ENCODE measurements at regions not wholly inside any gene's neighbourhood (a gene's known extent, or its start where the extent isn't known, plus 50 kb on each side); places are given as distances from the start of the nearest gene placed in this dataset.

DNA sequence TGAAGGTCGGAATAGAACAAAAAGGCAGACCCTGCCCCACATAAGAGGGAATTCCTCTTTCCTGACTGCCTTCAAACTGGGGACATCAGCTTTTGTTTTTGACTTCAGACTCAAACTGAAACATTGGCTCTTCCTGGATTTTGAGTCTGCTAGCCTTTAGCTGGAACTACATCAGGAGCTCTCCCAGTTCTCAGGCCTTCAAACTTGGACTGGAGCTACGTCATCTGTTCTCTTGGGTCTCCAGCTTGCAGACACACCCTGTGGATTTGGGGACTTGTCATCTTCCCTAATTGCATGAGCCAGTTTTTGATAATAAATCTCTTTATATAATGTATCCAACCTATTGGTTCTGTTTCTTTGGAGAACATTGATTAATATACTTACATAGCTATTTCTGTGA is 798.1 kb downstream of the TBL1XR1 start:
- Histone ChIP-seq H3K4me3 (ENCODE audit: low read depth in 1 of 2, low read length in 2 of 2) (no peak overlapping the region), H3K27ac (ENCODE audit: low read depth, low read length) (no peak overlapping the region), H3K4me1 (ENCODE audit: control insufficient read depth in 1 of 2, insufficient read depth in 2 of 2, low read length in 2 of 2) (no peaks in the 10 kb centered on the region), H3K27me3 (ENCODE audit: control insufficient read depth in 1 of 2, insufficient read depth in 2 of 2, low read length in 2 of 2) (no peaks in the 10 kb centered on the region), H3K36me3 (ENCODE audit: control insufficient read depth in 1 of 2, insufficient read depth in 2 of 2, low read length in 2 of 2) (no peaks in the 10 kb centered on the region), H3K9me3 (ENCODE audit: control insufficient read depth in 1 of 2, low read length in 2 of 2) (no peaks in the 10 kb centered on the region), H3K9ac (ENCODE audit: low read depth in 1 of 2, low read length in 2 of 2) (no peak overlapping the region)

DNA sequence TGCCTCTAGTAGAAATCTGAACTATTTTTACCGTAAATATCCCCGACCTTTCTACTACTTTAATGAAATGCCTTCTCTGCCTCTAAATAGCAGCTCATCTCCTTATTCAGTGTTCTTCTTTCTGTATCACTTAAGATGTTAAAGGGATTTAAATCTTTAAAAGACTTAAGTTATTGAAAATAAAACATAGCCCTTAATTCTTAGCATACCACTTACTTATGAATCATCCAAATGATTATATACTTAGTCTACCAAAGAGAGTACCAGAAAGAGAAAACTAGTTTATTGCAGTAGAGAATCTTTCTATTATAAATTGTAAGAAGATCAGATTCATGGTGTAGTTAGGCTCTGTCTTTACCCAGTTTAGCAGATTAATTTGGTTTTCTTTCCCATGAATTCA is 802.0 kb downstream of the TBL1XR1 start:
- Histone ChIP-seq H3K9ac (ENCODE audit: low read depth in 1 of 2, low read length in 2 of 2) (no peak overlapping the region), H3K36me3 (ENCODE audit: control insufficient read depth in 1 of 2, insufficient read depth in 2 of 2, low read length in 2 of 2) (no peaks in the 10 kb centered on the region), H3K27ac (ENCODE audit: low read depth, low read length) (no peak overlapping the region), H3K9me3 (ENCODE audit: control insufficient read depth in 1 of 2, low read length in 2 of 2) (no peaks in the 10 kb centered on the region), H3K4me3 (ENCODE audit: low read depth in 1 of 2, low read length in 2 of 2) (no peak overlapping the region), H3K4me1 (ENCODE audit: control insufficient read depth in 1 of 2, insufficient read depth in 2 of 2, low read length in 2 of 2) (no peaks in the 10 kb centered on the region), H3K27me3 (ENCODE audit: control insufficient read depth in 1 of 2, insufficient read depth in 2 of 2, low read length in 2 of 2) (no peaks in the 10 kb centered on the region)

DNA sequence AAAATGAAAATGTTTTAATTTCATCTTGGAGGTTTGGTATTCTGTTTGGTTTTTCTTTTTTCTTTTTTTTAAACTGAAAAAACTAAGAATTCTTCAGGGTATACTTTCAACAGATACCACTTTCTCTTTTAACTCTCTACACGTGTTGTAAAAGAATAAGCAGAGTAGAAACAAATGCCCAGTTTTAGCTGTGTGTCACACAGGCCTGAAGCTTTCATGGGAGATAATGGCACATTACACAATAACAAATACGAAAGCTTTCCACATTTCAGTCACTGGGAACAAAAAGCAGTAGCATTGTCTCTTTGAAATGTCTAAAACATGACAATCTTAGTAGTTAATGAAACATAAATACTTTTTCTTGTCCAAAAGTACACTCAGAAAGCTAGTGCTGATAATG is 818.5 kb downstream of the TBL1XR1 start:
- H3K27me3 ChIP-seq (ENCODE audit: control insufficient read depth in 1 of 2, insufficient read depth in 2 of 2, low read length in 2 of 2): no peaks in the 10 kb centered on the region
- no peak overlapping the region for H3K4me3 ChIP-seq (ENCODE audit: low read depth in 1 of 2, low read length in 2 of 2)

DNA sequence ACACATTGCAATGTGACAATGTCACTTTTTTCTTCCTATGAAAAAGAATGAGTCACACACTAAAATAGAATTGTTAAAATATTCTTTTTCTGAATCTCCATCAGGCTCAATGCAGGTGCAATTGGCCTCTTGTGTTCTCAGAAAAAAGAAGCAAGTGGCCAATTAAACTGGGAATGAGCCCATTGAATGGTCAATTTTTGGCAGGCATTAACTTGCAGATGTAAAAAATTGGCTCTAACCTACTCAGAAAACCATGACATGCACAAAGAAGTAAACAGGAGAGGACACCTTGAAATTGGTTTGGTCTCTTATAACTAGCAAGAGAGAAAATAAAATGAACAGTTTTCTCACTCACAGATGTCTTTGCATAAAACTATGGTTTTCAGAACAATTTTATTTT is 820.8 kb downstream of the TBL1XR1 start:
- H3K36me3 ChIP-seq (ENCODE audit: control insufficient read depth in 1 of 2, insufficient read depth in 2 of 2, low read length in 2 of 2): no peaks in the 10 kb centered on the region
- H3K27ac ChIP-seq (ENCODE audit: low read depth, low read length): no peak overlapping the region

More for the DNA sequence above, 818.5 kb downstream of the TBL1XR1 start:
- H3K4me1 ChIP-seq (ENCODE audit: control insufficient read depth in 1 of 2, insufficient read depth in 2 of 2, low read length in 2 of 2): no peaks in the 10 kb centered on the region
- no peak overlapping the region for H3K9ac ChIP-seq (ENCODE audit: low read depth in 1 of 2, low read length in 2 of 2)
- no peaks in the 10 kb centered on the region for H3K9me3 ChIP-seq (ENCODE audit: control insufficient read depth in 1 of 2, low read length in 2 of 2)
- H3K36me3 ChIP-seq (ENCODE audit: control insufficient read depth in 1 of 2, insufficient read depth in 2 of 2, low read length in 2 of 2): no peaks in the 10 kb centered on the region
- no peak overlapping the region for H3K27ac ChIP-seq (ENCODE audit: low read depth, low read length)

DNA sequence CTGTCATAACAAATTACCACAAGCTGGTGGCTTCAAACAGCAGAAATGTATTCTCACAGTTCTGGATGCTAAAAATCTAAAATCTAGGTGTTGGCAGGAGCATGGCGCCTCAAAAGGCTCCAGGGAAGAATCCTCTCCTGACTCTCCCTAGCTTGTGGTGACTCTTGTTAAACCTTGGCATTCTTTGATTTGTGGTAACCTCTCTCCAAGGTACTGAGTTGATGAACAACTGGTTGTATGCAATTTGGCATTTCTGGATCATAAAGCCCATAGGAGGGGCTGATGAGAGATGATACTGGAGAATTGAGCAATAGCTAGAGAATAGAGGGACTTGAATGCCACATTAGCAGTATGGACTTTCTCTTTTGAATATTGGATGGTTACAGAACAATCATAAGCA is 821.8 kb downstream of the TBL1XR1 start:
- H3K27me3 ChIP-seq (ENCODE audit: control insufficient read depth in 1 of 2, insufficient read depth in 2 of 2, low read length in 2 of 2): no peaks in the 10 kb centered on the region

More for the DNA sequence above, 820.8 kb downstream of the TBL1XR1 start:
- Histone ChIP-seq H3K9me3 (ENCODE audit: control insufficient read depth in 1 of 2, low read length in 2 of 2) (no peaks in the 10 kb centered on the region), H3K27me3 (ENCODE audit: control insufficient read depth in 1 of 2, insufficient read depth in 2 of 2, low read length in 2 of 2) (no peaks in the 10 kb centered on the region), H3K4me3 (ENCODE audit: low read depth in 1 of 2, low read length in 2 of 2) (no peak overlapping the region), H3K9ac (ENCODE audit: low read depth in 1 of 2, low read length in 2 of 2) (no peak overlapping the region), H3K4me1 (ENCODE audit: control insufficient read depth in 1 of 2, insufficient read depth in 2 of 2, low read length in 2 of 2) (no peaks in the 10 kb centered on the region)

DNA sequence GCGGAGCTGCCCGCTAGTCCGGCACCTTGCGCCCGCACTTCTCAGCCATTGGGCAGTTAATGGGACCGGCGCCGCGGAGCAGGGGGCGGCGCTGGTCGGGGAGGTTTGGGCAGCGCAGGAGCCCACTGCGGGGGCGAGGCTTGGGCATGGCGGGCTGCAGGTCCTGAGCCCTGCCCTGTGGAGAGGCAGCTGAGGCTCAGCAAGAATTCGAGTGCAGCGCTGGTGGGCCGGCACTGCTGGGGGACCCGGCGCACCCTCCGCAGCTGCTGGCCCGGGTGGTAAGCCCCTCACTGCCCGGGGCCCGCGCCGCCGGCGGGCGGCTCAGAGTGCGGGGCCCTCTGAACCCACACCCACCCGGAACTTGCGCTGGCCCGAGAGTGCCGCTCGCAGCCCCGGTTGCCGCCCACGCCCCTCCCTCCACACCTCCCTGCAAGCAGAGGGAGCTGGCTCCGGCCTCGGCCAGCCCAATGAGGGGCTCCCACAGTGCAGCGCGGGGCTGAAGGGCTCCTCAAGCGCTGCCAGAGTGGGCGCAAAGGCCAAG is 835.0 kb downstream of the TBL1XR1 start:
- no peaks in the 10 kb centered on the region for H3K4me1 ChIP-seq (ENCODE audit: control insufficient read depth in 1 of 2, insufficient read depth in 2 of 2, low read length in 2 of 2)
- H3K36me3 ChIP-seq (ENCODE audit: control insufficient read depth in 1 of 2, insufficient read depth in 2 of 2, low read length in 2 of 2): no peaks in the 10 kb centered on the region
- H3K27ac ChIP-seq (ENCODE audit: low read depth, low read length): no peak overlapping the region
- H3K4me3 ChIP-seq (ENCODE audit: low read depth in 1 of 2, low read length in 2 of 2): no peak overlapping the region
- no peaks in the 10 kb centered on the region for H3K9me3 ChIP-seq (ENCODE audit: control insufficient read depth in 1 of 2, low read length in 2 of 2)
- H3K9ac ChIP-seq (ENCODE audit: low read depth in 1 of 2, low read length in 2 of 2): no peak overlapping the region
- no peaks in the 10 kb centered on the region for H3K27me3 ChIP-seq (ENCODE audit: control insufficient read depth in 1 of 2, insufficient read depth in 2 of 2, low read length in 2 of 2)

More for the DNA sequence above, 821.8 kb downstream of the TBL1XR1 start:
- Histone ChIP-seq H3K27ac (ENCODE audit: low read depth, low read length) (no peak overlapping the region), H3K9me3 (ENCODE audit: control insufficient read depth in 1 of 2, low read length in 2 of 2) (no peaks in the 10 kb centered on the region), H3K9ac (ENCODE audit: low read depth in 1 of 2, low read length in 2 of 2) (no peak overlapping the region), H3K36me3 (ENCODE audit: control insufficient read depth in 1 of 2, insufficient read depth in 2 of 2, low read length in 2 of 2) (no peaks in the 10 kb centered on the region), H3K4me1 (ENCODE audit: control insufficient read depth in 1 of 2, insufficient read depth in 2 of 2, low read length in 2 of 2) (no peaks in the 10 kb centered on the region), H3K4me3 (ENCODE audit: low read depth in 1 of 2, low read length in 2 of 2) (no peak overlapping the region)

DNA sequence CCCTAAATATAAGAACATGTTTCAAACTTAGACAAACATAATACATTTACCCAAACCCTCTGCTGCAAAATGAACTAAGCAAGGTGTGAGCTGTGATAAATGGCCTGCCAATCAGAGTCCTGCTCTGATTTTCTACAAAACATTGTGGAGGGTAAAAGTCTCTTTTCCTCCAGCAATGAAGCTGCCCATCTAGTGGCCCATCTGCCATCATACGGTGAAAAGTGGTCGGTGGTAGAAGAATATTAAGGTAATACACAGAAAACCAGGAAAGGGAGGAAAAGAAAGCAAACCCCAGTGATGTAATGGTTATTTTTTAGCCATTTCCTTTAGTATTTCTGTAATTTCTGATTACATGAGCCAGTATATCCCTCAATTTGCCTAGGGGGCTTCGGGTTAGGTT is 838.1 kb downstream of the TBL1XR1 start:
- H3K9ac ChIP-seq (ENCODE audit: low read depth in 1 of 2, low read length in 2 of 2): no peak overlapping the region
- no peak overlapping the region for H3K4me3 ChIP-seq (ENCODE audit: low read depth in 1 of 2, low read length in 2 of 2)
- H3K9me3 ChIP-seq (ENCODE audit: control insufficient read depth in 1 of 2, low read length in 2 of 2): no peaks in the 10 kb centered on the region
- no peaks in the 10 kb centered on the region for H3K27me3 ChIP-seq (ENCODE audit: control insufficient read depth in 1 of 2, insufficient read depth in 2 of 2, low read length in 2 of 2)
- no peak overlapping the region for H3K27ac ChIP-seq (ENCODE audit: low read depth, low read length)
- no peaks in the 10 kb centered on the region for H3K36me3 ChIP-seq (ENCODE audit: control insufficient read depth in 1 of 2, insufficient read depth in 2 of 2, low read length in 2 of 2)
- H3K4me1 ChIP-seq (ENCODE audit: control insufficient read depth in 1 of 2, insufficient read depth in 2 of 2, low read length in 2 of 2): no peaks in the 10 kb centered on the region

DNA sequence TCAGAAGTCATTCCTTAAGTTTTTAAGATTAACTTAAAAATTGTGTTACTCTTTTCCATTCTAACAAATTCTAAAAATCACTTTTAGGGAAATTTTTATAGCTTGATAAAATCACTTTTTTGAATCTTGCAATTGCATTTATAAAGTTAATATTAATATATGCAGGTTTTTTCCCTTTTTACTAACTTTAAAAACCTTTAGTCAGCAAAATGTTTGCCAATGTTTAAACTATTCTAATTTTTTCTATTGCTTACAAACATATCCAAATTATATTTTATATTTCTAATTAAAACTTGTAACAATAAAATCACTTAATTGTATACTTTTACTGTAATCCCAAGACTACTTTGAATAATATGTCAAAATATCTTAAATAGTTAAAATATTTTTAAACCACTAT is 839.4 kb downstream of the TBL1XR1 start:
- Histone ChIP-seq H3K36me3 (ENCODE audit: control insufficient read depth in 1 of 2, insufficient read depth in 2 of 2, low read length in 2 of 2) (no peaks in the 10 kb centered on the region), H3K4me3 (ENCODE audit: low read depth in 1 of 2, low read length in 2 of 2) (no peak overlapping the region), H3K9ac (ENCODE audit: low read depth in 1 of 2, low read length in 2 of 2) (no peak overlapping the region), H3K27me3 (ENCODE audit: control insufficient read depth in 1 of 2, insufficient read depth in 2 of 2, low read length in 2 of 2) (no peaks in the 10 kb centered on the region), H3K4me1 (ENCODE audit: control insufficient read depth in 1 of 2, insufficient read depth in 2 of 2, low read length in 2 of 2) (no peaks in the 10 kb centered on the region), H3K27ac (ENCODE audit: low read depth, low read length) (no peak overlapping the region), H3K9me3 (ENCODE audit: control insufficient read depth in 1 of 2, low read length in 2 of 2) (no peaks in the 10 kb centered on the region)

DNA sequence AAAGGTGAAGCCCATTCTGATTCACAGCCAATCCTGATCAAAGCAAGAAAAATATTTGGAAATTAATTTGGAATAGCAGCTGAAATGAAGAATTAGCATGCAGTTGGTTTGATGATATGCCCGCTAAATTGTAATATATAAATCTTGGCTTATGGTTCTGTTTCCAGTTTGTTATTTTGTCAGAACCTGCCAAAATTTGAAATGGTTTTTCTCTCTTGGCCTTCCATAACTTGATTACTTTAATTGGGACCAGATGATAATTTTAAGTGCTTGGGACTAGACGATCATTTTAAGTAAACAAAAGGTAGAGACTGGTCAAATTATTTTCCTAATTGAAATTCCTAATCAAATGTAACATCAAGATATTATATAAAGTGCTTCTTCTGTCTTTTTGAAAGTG is 842.4 kb downstream of the TBL1XR1 start:
- Histone ChIP-seq H3K4me3 (ENCODE audit: low read depth in 1 of 2, low read length in 2 of 2) (no peak overlapping the region), H3K9ac (ENCODE audit: low read depth in 1 of 2, low read length in 2 of 2) (no peak overlapping the region), H3K27ac (ENCODE audit: low read depth, low read length) (no peak overlapping the region), H3K4me1 (ENCODE audit: control insufficient read depth in 1 of 2, insufficient read depth in 2 of 2, low read length in 2 of 2) (no peaks in the 10 kb centered on the region), H3K27me3 (ENCODE audit: control insufficient read depth in 1 of 2, insufficient read depth in 2 of 2, low read length in 2 of 2) (no peaks in the 10 kb centered on the region), H3K9me3 (ENCODE audit: control insufficient read depth in 1 of 2, low read length in 2 of 2) (no peaks in the 10 kb centered on the region), H3K36me3 (ENCODE audit: control insufficient read depth in 1 of 2, insufficient read depth in 2 of 2, low read length in 2 of 2) (no peaks in the 10 kb centered on the region)

DNA sequence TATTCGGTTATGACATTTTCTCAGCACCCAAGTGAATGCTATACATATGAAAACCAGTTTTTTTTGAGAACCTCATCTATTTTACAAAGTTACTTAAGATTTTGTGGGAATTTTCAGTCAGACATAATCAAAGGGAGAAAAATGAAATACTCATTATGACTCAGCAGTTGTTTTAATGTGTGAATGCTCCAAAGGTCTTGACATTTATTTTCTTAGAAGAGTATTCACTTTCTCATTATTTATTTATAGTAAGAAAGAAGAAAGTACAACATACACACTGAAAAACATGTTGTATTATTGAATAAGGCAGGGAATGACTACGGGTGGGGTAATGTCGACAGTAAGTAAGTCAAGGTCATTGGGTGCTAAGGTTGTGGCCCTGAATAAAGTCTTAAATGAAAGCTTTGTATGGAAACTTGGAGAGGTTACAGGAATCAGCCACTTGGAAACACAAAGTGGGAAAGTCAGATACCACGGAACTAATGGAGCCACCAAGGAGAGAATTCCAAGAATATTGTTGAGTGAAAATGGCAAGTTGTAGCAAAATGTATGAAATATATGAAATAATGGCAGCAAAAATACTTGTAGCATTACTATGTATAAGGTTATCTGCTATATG is 844.5 kb downstream of the TBL1XR1 start:
- H3K9me3 ChIP-seq (ENCODE audit: control insufficient read depth in 1 of 2, low read length in 2 of 2): no peaks in the 10 kb centered on the region
- H3K36me3 ChIP-seq (ENCODE audit: control insufficient read depth in 1 of 2, insufficient read depth in 2 of 2, low read length in 2 of 2): no peaks in the 10 kb centered on the region
- no peak overlapping the region for H3K27ac ChIP-seq (ENCODE audit: low read depth, low read length)
- no peak overlapping the region for H3K4me3 ChIP-seq (ENCODE audit: low read depth in 1 of 2, low read length in 2 of 2)
- no peak overlapping the region for H3K9ac ChIP-seq (ENCODE audit: low read depth in 1 of 2, low read length in 2 of 2)
- H3K27me3 ChIP-seq (ENCODE audit: control insufficient read depth in 1 of 2, insufficient read depth in 2 of 2, low read length in 2 of 2): no peaks in the 10 kb centered on the region
- no peaks in the 10 kb centered on the region for H3K4me1 ChIP-seq (ENCODE audit: control insufficient read depth in 1 of 2, insufficient read depth in 2 of 2, low read length in 2 of 2)

All from duodenal mucosa (tissue), 2 donors.